Colonic mucosa (tissue), 4 donors: ENCODE measurements at regions not wholly inside any gene's neighbourhood (a gene's known extent, or its start where the extent isn't known, plus 50 kb on each side); places are given as distances from the start of the nearest gene placed in this dataset.

Source experiments
- DNase-seq: peaks from one replicate; pipeline ENCODE4 v3.0.0-alpha.2; 2020
- H3K27ac ChIP-seq: fragments of 200-600 bp; one replicate; pipeline ENCODE4 v1.8.0; 2021
- H3K27me3 ChIP-seq: fragments of 200-600 bp; one replicate; pipeline ENCODE4 v1.8.0; 2021
- H3K36me3 ChIP-seq: fragments of 200-600 bp; one replicate; pipeline ENCODE4 v1.8.0; 2021
- H3K4me1 ChIP-seq: fragments of 200-600 bp; one replicate; pipeline ENCODE4 v1.8.0; 2021; ENCODE audit warnings: mild to moderate bottlenecking
- H3K4me3 ChIP-seq: fragments of 200-600 bp; one replicate; pipeline ENCODE4 v1.8.0; 2021
- H3K9ac ChIP-seq, 2 donors: one replicate each; pipeline ENCODE4 v1.7.0; 2013; ENCODE audit warnings: control low read depth in 2 of 2, low read depth in 2 of 2, low read length in 2 of 2
- H3K9me3 ChIP-seq: fragments of 200-600 bp; one replicate; pipeline ENCODE4 v1.8.0; 2021
- CTCF ChIP-seq: fragments of 200-600 bp; IDR thresholded peaks from one replicate; pipeline ENCODE4 v1.8.0; 2022; ENCODE audit warnings: antibody characterized with exemption, mild to moderate bottlenecking
- intact Hi-C: fragments of 100-400 bp; cut with DNase I; formaldehyde crosslinking; loops from one replicate; pipeline ENCODE4 v1.14.1; 2022
- donor health status: healthy.
- donor health status: DM: no; HTN: no; CAD: no.
- donor health status: DM: no; HTN: no; CAD: no.

GRCh38 chr11:80173371-80174136, 732.7 kb upstream of the TENM4 start:
- no peaks in the 10 kb centered on the region for H3K4me1 ChIP-seq
- no peak for TF ChIP-seq CTCF
- intact Hi-C loops = no loop called here
- H3K27ac ChIP-seq = no peak overlapping the region
- no peaks in the 10 kb centered on the region for H3K36me3 ChIP-seq
- DNase-seq = no peak
- H3K9ac ChIP-seq = no peak overlapping the region
- no peak overlapping the region for H3K4me3 ChIP-seq
- H3K27me3 ChIP-seq = no peaks in the 10 kb centered on the region
- H3K9me3 ChIP-seq = no peaks in the 10 kb centered on the region

- no peak for DNase-seq
- Histone ChIP-seq H3K36me3 (no peaks in the 10 kb centered on the region), H3K27me3 (no peaks in the 10 kb centered on the region), H3K27ac (no peak overlapping the region), H3K4me3 (no peak overlapping the region), H3K4me1 (no peaks in the 10 kb centered on the region), H3K9ac (no peak overlapping the region), H3K9me3 (no peaks in the 10 kb centered on the region)
- intact Hi-C loops = no loop called here
- no peak for TF ChIP-seq CTCF
Observed at GRCh38 chr11:80168796-80169195, 728.0 kb upstream of the TENM4 start.

- Histone ChIP-seq H3K4me3 (no peak overlapping the region), H3K27ac (no peak overlapping the region), H3K9ac (no peak overlapping the region), H3K4me1 (no peaks in the 10 kb centered on the region), H3K36me3 (no peaks in the 10 kb centered on the region), H3K27me3 (no peaks in the 10 kb centered on the region), H3K9me3 (no peaks in the 10 kb centered on the region)
- no peak for TF ChIP-seq CTCF
- intact Hi-C loops = no loop called here
- no peak for DNase-seq
Observed at GRCh38 chr11:80167766-80168165, 726.9 kb upstream of the TENM4 start.

- Histone ChIP-seq H3K4me1 (no peaks in the 10 kb centered on the region), H3K36me3 (no peaks in the 10 kb centered on the region), H3K9ac (no peak overlapping the region), H3K4me3 (no peak overlapping the region), H3K9me3 (no peaks in the 10 kb centered on the region), H3K27me3 (no peaks in the 10 kb centered on the region), H3K27ac (no peak overlapping the region)
- intact Hi-C loops = no loop called here
- DNase-seq = no peak
- TF ChIP-seq CTCF = no peak
Observed at GRCh38 chr11:80165744-80166143, 724.9 kb upstream of the TENM4 start.

GRCh38 chr11:80163441-80163840, 722.6 kb upstream of the TENM4 start:
- Histone ChIP-seq H3K36me3 (no peaks in the 10 kb centered on the region), H3K4me1 (no peaks in the 10 kb centered on the region), H3K27me3 (no peaks in the 10 kb centered on the region), H3K9ac (no peak overlapping the region), H3K9me3 (no peaks in the 10 kb centered on the region), H3K4me3 (no peak overlapping the region), H3K27ac (no peak overlapping the region)
- no peak for DNase-seq
- intact Hi-C loops = no loop called here
- no peak for TF ChIP-seq CTCF
